ENCODE measurements at regions not wholly inside any gene's neighbourhood (a gene's known extent, or its start where the extent isn't known, plus 50 kb on each side); places are given as distances from the start of the nearest gene placed in this dataset.

DNA sequence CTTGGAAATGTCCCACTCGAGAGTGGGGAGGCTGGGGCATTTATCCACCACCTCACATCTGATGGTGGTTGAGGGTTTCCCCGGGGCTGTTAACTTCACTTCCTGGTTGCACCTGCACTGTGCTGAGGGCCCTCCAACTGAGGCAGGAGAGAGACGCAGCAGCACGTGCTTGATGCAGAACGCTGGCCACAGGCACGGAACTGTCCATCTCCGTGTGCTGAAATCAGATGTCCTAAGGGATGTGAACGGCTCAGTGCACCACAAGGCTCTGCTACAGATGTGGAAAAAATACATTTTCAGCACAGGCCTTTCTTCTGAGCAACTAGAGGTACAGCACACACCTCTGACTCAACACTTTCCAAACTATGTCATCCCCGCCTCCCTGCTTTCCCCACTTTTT, 114.8 kb upstream of the C16orf82 start:
- DNase-seq (ENCODE audit: low read depth), result no peak
- Histone ChIP-seq H3K4me3 (ENCODE audit: low read depth, low read length) (no peak overlapping the region), H3K36me3 (ENCODE audit: control insufficient read depth, insufficient read depth, low read length) (no peaks in the 10 kb centered on the region), H3K27me3 (ENCODE audit: control insufficient read depth, insufficient read depth, low read length) (no peaks in the 10 kb centered on the region)
- TF ChIP-seq, protein P1, sequence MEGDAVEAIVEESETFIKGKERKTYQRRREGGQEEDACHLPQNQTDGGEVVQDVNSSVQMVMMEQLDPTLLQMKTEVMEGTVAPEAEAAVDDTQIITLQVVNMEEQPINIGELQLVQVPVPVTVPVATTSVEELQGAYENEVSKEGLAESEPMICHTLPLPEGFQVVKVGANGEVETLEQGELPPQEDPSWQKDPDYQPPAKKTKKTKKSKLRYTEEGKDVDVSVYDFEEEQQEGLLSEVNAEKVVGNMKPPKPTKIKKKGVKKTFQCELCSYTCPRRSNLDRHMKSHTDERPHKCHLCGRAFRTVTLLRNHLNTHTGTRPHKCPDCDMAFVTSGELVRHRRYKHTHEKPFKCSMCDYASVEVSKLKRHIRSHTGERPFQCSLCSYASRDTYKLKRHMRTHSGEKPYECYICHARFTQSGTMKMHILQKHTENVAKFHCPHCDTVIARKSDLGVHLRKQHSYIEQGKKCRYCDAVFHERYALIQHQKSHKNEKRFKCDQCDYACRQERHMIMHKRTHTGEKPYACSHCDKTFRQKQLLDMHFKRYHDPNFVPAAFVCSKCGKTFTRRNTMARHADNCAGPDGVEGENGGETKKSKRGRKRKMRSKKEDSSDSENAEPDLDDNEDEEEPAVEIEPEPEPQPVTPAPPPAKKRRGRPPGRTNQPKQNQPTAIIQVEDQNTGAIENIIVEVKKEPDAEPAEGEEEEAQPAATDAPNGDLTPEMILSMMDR (IDR thresholded peaks at IDR 0.05; ENCODE audit: insufficient read depth, low read length, poor library complexity, severe bottlenecking), result no peak

DNA sequence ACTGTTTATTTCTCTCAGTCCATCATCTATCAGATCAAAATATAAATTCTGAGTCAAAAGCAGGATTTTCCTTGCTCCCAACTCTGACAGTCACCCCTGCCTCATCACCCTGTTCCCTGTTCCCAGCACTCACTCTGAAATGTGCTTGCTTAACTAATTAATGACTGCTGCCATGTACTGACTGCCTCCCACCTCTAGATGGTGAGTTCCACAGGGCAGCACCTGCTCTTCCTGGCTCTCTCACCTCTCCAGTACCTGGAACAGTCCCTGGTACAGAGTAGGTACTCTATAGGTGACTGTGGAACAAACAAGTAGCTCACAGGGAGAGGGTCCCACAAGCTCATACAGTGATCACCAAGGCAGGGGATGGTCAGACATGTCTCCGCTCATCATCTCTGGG, 114.3 kb upstream of the C16orf82 start:
- H3K36me3 ChIP-seq (ENCODE audit: control insufficient read depth, insufficient read depth, low read length), result no peaks in the 10 kb centered on the region
- TF ChIP-seq, protein P1 (IDR thresholded peaks at IDR 0.05; ENCODE audit: insufficient read depth, low read length, poor library complexity, severe bottlenecking), result no peak
- H3K27me3 ChIP-seq (ENCODE audit: control insufficient read depth, insufficient read depth, low read length), result no peaks in the 10 kb centered on the region
- H3K4me3 ChIP-seq (ENCODE audit: low read depth, low read length), result no peak overlapping the region
- no peak for DNase-seq (ENCODE audit: low read depth)

DNA sequence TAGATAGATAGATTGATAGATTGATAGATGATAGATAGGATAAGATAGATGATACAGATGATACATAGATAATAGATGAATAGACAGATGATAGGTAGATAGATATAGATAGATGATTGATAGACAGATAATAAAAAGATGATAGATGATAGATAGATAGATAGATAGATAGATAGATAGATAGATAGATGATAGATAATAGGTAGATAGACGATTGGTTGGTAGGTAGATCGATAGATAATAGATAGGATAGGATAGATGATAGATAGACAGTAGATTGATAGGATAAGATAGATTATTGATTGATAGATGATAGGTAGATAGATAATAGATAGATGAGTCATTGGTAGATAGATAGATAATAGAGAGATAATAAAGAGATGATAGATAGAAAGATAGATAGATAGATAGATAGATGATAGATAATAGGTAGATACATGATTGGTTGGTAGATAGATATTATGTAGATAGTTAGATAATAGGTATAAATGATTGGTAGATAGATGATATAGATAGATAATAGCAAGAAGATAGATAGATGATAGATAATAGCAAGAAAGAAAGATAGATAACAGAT, 109.4 kb upstream of the C16orf82 start:
- H3K27me3 ChIP-seq (ENCODE audit: control insufficient read depth, insufficient read depth, low read length), result peaks cover 3% of the 10 kb centered on the region
- H3K4me3 ChIP-seq (ENCODE audit: low read depth, low read length), result no peak overlapping the region
- TF ChIP-seq, protein P1 (IDR thresholded peaks at IDR 0.05; ENCODE audit: insufficient read depth, low read length, poor library complexity, severe bottlenecking), result no peak
- no peak for DNase-seq (ENCODE audit: low read depth)
- H3K36me3 ChIP-seq (ENCODE audit: control insufficient read depth, insufficient read depth, low read length), result no peaks in the 10 kb centered on the region

DNA sequence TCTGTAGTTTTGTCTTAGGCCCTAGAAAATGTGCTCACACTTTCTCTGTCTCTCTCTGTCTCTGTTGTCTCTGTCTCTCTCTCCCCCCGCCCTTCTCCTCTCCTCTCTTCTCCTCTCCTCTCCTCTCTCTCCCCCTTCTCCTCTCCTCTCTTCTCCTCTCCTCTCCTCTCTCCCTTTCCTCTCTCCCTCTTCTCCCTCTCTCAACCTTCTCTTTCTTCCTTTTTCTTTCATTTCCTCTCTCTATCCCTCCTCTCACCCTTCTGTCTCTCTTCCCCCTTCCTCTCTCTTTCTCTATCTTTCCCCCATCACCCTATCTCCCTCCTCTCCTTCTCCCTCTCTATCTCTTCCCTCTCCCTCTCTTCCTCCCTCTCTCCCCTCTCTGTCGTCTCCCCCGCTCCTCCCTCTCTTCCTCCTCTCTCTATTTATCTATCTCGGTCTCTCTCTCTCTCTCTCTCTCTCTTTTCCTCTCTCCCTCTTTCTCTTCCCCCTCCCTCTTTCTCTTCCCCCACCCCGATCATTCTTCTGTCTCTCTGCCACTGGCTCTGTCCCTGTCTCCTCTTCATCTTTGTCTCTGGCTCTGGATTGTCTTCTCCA, 107.2 kb upstream of the C16orf82 start:
- TF ChIP-seq, protein P1 (IDR thresholded peaks at IDR 0.05; ENCODE audit: insufficient read depth, low read length, poor library complexity, severe bottlenecking), result no peak
- Histone ChIP-seq H3K4me3 (ENCODE audit: low read depth, low read length) (no peak overlapping the region), H3K27me3 (ENCODE audit: control insufficient read depth, insufficient read depth, low read length) (peaks cover 3% of the 10 kb centered on the region), H3K36me3 (ENCODE audit: control insufficient read depth, insufficient read depth, low read length) (no peaks in the 10 kb centered on the region)
- no peak for DNase-seq (ENCODE audit: low read depth)

DNA sequence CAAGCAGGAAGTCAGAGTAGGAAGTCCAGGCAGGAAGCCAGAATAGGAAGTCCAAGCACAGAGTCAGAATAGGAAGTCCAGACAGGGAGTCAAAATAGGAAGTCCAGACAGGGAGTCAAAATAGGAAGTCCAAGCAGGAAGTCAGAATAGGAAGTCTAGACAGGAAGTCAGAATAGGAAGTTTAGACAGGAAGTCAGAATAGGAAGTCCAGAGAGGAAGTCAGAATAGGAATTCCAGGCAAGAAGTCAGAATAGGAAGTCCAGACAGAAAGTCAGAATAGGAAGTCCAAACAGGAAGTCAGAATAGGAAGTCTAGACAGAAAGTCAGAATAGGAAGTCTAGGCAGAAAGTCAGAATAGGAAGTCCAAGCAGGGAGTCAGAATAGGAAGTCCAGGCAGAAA, 105.3 kb upstream of the C16orf82 start:
- H3K27me3 ChIP-seq (ENCODE audit: control insufficient read depth, insufficient read depth, low read length), result peaks cover 3% of the 10 kb centered on the region
- no peaks in the 10 kb centered on the region for H3K36me3 ChIP-seq (ENCODE audit: control insufficient read depth, insufficient read depth, low read length)
- DNase-seq (ENCODE audit: low read depth), result no peak
- TF ChIP-seq, protein P1 (IDR thresholded peaks at IDR 0.05; ENCODE audit: insufficient read depth, low read length, poor library complexity, severe bottlenecking), result no peak
- no peak overlapping the region for H3K4me3 ChIP-seq (ENCODE audit: low read depth, low read length)

DNA sequence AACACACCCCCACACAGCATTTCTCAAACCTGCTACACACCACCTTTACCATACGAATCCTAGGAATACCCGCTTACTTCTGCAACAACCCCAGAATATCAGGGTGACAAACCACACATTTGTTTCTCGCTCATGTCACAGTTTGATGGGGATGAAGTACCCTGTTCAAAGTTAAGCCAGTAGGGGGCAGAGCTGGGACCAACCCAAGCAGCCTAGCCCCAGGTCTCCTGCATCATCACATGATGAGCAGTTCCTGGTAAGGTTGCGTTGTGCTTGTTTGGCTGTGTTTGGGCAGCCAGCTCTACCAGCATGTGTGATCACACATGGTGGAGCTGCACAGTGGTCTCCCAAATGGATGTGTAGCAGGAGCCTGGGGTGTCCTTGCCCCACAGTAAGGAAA, 103.6 kb upstream of the C16orf82 start:
- TF ChIP-seq, protein P1 (IDR thresholded peaks at IDR 0.05; ENCODE audit: insufficient read depth, low read length, poor library complexity, severe bottlenecking), result peak; percentile 27
- Histone ChIP-seq H3K36me3 (ENCODE audit: control insufficient read depth, insufficient read depth, low read length) (no peaks in the 10 kb centered on the region), H3K4me3 (ENCODE audit: low read depth, low read length) (no peak overlapping the region)

More for the DNA sequence above, 103.6 kb upstream of the C16orf82 start:
- DNase-seq (ENCODE audit: low read depth), result no peak
- peaks cover 3% of the 10 kb centered on the region for H3K27me3 ChIP-seq (ENCODE audit: control insufficient read depth, insufficient read depth, low read length)
